Spleen (tissue), 11 donors: ENCODE measurements at regions not wholly inside any gene's neighbourhood (a gene's known extent, or its start where the extent isn't known, plus 50 kb on each side); places are given as distances from the start of the nearest gene placed in this dataset.

Source experiments
- DNase-seq: peaks from one replicate; pipeline ENCODE4 v3.0.0-alpha.2; 2020
- H3K27ac ChIP-seq, 8 donors: fragments of 200-600 bp; sonication (generic) in 7 of 8; 1 replicate in 4 of 8; 2 replicates in 4 of 8; pipeline versions ENCODE4 v1.5.0 to v1.8.0; 2016 to 2021; ENCODE audit warnings: inconsistent platforms in 4 of 8, mild to moderate bottlenecking in 4 of 8, moderate library complexity in 1 of 8
- H3K27me3 ChIP-seq, 7 donors: fragments of 200-600 bp; sonication (generic) in 6 of 7; replicated peaks in 1 of 7; 1 replicate in 4 of 7; 2 replicates in 3 of 7; pipeline versions ENCODE4 v1.5.0 to v1.8.0; 2016 to 2021; ENCODE audit warnings: inconsistent platforms in 3 of 7, mild to moderate bottlenecking in 1 of 7
- H3K36me3 ChIP-seq, 6 donors: fragments of 200-600 bp; sonication (generic) in 5 of 6; 1 replicate in 4 of 6; 2 replicates in 2 of 6; pipeline versions ENCODE4 v1.5.0 to v1.8.0; 2016 to 2021; ENCODE audit warnings: inconsistent platforms in 2 of 6
- H3K4me1 ChIP-seq, 6 donors: fragments of 200-600 bp; sonication (generic) in 5 of 6; 1 replicate in 3 of 6; 2 replicates in 3 of 6; pipeline versions ENCODE4 v1.5.0 to v1.8.0; 2016 to 2021; ENCODE audit warnings: inconsistent platforms in 3 of 6
- H3K4me3 ChIP-seq, 8 donors: fragments of 200-600 bp; sonication (generic) in 7 of 8; 1 replicate in 4 of 8; 2 replicates in 4 of 8; pipeline versions ENCODE4 v1.5.0 to v1.8.0; 2016 to 2021; ENCODE audit warnings: inconsistent platforms in 4 of 8, mild to moderate bottlenecking in 4 of 8, moderate library complexity in 2 of 8
- H3K9me3 ChIP-seq, 8 donors: fragments of 200-600 bp; sonication (generic) in 7 of 8; 1 replicate in 4 of 8; 2 replicates in 4 of 8; pipeline versions ENCODE4 v1.5.0 to v1.8.0; 2016 to 2021; ENCODE audit warnings: inconsistent platforms in 4 of 8
- POLR2A ChIP-seq, 3 donors: fragments of 450-650 bp; IDR thresholded peaks; one replicate each; pipeline ENCODE4 v1.5.1; 2017; ENCODE audit warnings: antibody characterized with exemption in 3 of 3, mild to moderate bottlenecking in 1 of 3
- POLR2AphosphoS5 ChIP-seq, 3 donors: sonication (generic); formaldehyde crosslinking; IDR thresholded peaks; one replicate each; pipeline ENCODE4 v1.5.1; 2017; ENCODE audit warnings: antibody characterized with exemption in 3 of 3
- WGBS, 5 donors: extraction: QIAGEN DNeasy Blood & Tissue Kit in 3 of 5; methylation state at CpG; one replicate each; pipeline versions ENCODE4 v1.1.5 to v1.1.7; 2013 to 2018; 5-methylcytosine and 5-hydroxymethylcytosine counted together
- intact Hi-C: fragments of 100-400 bp; cut with DNase I; formaldehyde crosslinking; loops from one replicate; pipeline ENCODE4 v1.15.0; 2023; ENCODE audit warnings: low total_unique reads
- TF ChIP-seq, protein P1 (sequence below), 11 experiments: fragments of 200-600 bp in 7 of 11; fragments of 450-650 bp in 4 of 11; sonication (generic) in 4 of 11; IDR thresholded peaks in 8 of 11; conservative IDR thresholded peaks in 3 of 11; 1 replicate in 7 of 11; 2 replicates in 4 of 11; pipeline versions ENCODE4 v1.4.0 to v1.8.0; 2016 to 2021; ENCODE audit warnings: antibody characterized with exemption in 11 of 11, inconsistent platforms in 4 of 11, mild to moderate bottlenecking in 1 of 11
- donor health status: healthy with polysubstance abuse.
- donor health status: DM: no; HTN: no; CAD: no; lungs with moderate emphysema.
- donor health status: DM: no; HTN: no; CAD: no.
- donor health status: Bipolar disorder and iron deficiency.
- donor health status: healthy.
- donor health status: DM: no; HTN: no; CAD: no.
- donor health status: DM: yes; HTN: yes; CAD: no.

DNA sequence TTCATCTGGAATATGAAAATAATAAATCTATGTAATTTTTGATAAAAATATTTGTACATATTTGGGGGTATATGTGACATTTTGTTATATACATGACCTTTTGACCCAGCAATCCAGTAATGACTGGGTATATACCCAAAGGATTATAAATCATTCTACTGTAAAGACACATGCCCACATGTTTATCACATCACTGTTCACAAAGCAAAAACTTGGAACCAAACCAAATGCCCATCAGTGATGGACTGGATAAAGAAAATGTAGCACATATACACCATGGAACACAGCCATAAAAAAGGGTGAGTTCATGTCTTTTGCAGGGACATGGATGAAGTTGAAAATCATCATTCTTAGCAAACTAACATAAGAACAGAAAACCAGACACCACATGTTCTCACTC lies 472.1 kb upstream of the DDX18 start:
- DNase-seq, result no peak
- Histone ChIP-seq H3K9me3 (no peaks in the 10 kb centered on the region), H3K36me3 (no peaks in the 10 kb centered on the region), H3K4me1 (no peaks in the 10 kb centered on the region), H3K27ac (no peak overlapping the region), H3K4me3 (no peak overlapping the region), H3K27me3 (no peaks in the 10 kb centered on the region)
- intact Hi-C loops, result no loop called here
- TF ChIP-seq POLR2AphosphoS5 (IDR thresholded peaks at IDR 0.05), result no peak
- TF ChIP-seq POLR2A (IDR thresholded peaks at IDR 0.05), result no peak
- TF ChIP-seq, protein P1, sequence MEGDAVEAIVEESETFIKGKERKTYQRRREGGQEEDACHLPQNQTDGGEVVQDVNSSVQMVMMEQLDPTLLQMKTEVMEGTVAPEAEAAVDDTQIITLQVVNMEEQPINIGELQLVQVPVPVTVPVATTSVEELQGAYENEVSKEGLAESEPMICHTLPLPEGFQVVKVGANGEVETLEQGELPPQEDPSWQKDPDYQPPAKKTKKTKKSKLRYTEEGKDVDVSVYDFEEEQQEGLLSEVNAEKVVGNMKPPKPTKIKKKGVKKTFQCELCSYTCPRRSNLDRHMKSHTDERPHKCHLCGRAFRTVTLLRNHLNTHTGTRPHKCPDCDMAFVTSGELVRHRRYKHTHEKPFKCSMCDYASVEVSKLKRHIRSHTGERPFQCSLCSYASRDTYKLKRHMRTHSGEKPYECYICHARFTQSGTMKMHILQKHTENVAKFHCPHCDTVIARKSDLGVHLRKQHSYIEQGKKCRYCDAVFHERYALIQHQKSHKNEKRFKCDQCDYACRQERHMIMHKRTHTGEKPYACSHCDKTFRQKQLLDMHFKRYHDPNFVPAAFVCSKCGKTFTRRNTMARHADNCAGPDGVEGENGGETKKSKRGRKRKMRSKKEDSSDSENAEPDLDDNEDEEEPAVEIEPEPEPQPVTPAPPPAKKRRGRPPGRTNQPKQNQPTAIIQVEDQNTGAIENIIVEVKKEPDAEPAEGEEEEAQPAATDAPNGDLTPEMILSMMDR (IDR thresholded peaks at IDR 0.05 in 8 of 11, conservative IDR thresholded peaks at IDR 0.05 in 3 of 11), result no peak

- TF ChIP-seq POLR2AphosphoS5 (IDR thresholded peaks at IDR 0.05) (no peak), POLR2A (IDR thresholded peaks at IDR 0.05) (no peak)
- TF ChIP-seq, protein P1 (IDR thresholded peaks at IDR 0.05 in 8 of 11, conservative IDR thresholded peaks at IDR 0.05 in 3 of 11), result no peak
- Histone ChIP-seq H3K4me3 (no peak overlapping the region), H3K9me3 (peaks cover 0 to 4% (median 0%) of the 10 kb centered on the region in 8 donors), H3K27ac (no peak overlapping the region), H3K4me1 (no peaks in the 10 kb centered on the region), H3K27me3 (no peaks in the 10 kb centered on the region), H3K36me3 (no peaks in the 10 kb centered on the region)
- intact Hi-C loops, result no loop called here
- 62 to 79% (median 68%) methylated on average over 4 of the region's 4 CpGs for WGBS, 5 donors
- DNase-seq, result no peak
Measured at GRCh38 chr2:117349687-117350086, 464.8 kb upstream of the DDX18 start.

- H3K9me3 ChIP-seq, result peaks cover 0 to 4% (median 0%) of the 10 kb centered on the region in 8 donors
- no peaks in the 10 kb centered on the region for H3K27me3 ChIP-seq
- DNase-seq, result no peak
- intact Hi-C loops, result no loop called here
- H3K4me1 ChIP-seq, result no peaks in the 10 kb centered on the region
- no peaks in the 10 kb centered on the region for H3K36me3 ChIP-seq
- H3K4me3 ChIP-seq, result no peak overlapping the region
- 76 to 86% (median 82%) methylated on average over 4 of the region's 4 CpGs for WGBS, 5 donors
- TF ChIP-seq POLR2AphosphoS5 (IDR thresholded peaks at IDR 0.05) (no peak), POLR2A (IDR thresholded peaks at IDR 0.05) (no peak)
- TF ChIP-seq, protein P1 (IDR thresholded peaks at IDR 0.05 in 8 of 11, conservative IDR thresholded peaks at IDR 0.05 in 3 of 11), result no peak
- no peak overlapping the region for H3K27ac ChIP-seq
Measured at GRCh38 chr2:117351396-117351795, 463.1 kb upstream of the DDX18 start.

- H3K36me3 ChIP-seq, result no peaks in the 10 kb centered on the region
- no peak overlapping the region for H3K4me3 ChIP-seq
- no peaks in the 10 kb centered on the region for H3K27me3 ChIP-seq
- DNase-seq, result no peak
- H3K27ac ChIP-seq, result no peak overlapping the region
- TF ChIP-seq POLR2AphosphoS5 (IDR thresholded peaks at IDR 0.05) (no peak), POLR2A (IDR thresholded peaks at IDR 0.05) (no peak)
- TF ChIP-seq, protein P1 (IDR thresholded peaks at IDR 0.05 in 8 of 11, conservative IDR thresholded peaks at IDR 0.05 in 3 of 11), result no peak
- WGBS, 5 donors, result 61 to 77% (median 74%) methylated on average over 5 of the region's 5 CpGs
- H3K4me1 ChIP-seq, result no peaks in the 10 kb centered on the region
- H3K9me3 ChIP-seq, result peaks cover 0 to 16% (median 0%) of the 10 kb centered on the region in 8 donors
- intact Hi-C loops, result no loop called here
Measured at GRCh38 chr2:117359266-117359914, 455.1 kb upstream of the DDX18 start.
